K562 (cell line): ENCODE measurements at regions not wholly inside any gene's neighbourhood (a gene's known extent, or its start where the extent isn't known, plus 50 kb on each side); places are given as distances from the start of the nearest gene placed in this dataset.

ENCODE experiments used
- ATAC-seq: fragments of 200-7000 bp; cut with Tn5 transposase; 3 replicates; pipeline ENCODE4 v1.9.1; 2020; ENCODE audit warnings: moderate library complexity
- BruUV-seq: library from RNA; stranded (reverse); fragments of 400-500 nt; replicated peaks from 2 replicates; lab custom pipeline; 2021; lab: Mats Ljungman, UMichigan
- CTCF ChIA-PET: fragments of 300-600 bp; formaldehyde crosslinking; extraction: SDS; loops from one replicate; lab custom pipeline; 2021; ENCODE audit warnings: low intra/inter-chr PET ratio; lab: Yijun Ruan, JAX
- POLR2A ChIA-PET: fragments of 300-600, 350-650 bp; sonication (Branson Sonifier 250); formaldehyde crosslinking; extraction: SDS; loops from one replicate; lab custom pipeline; 2021; ENCODE audit warnings: antibody characterized with exemption, inconsistent platforms; lab: Yijun Ruan, JAX
- DNase-seq, 4 experiments: peaks; one replicate each; pipeline versions ENCODE4 v3.0.0 to v3.0.0-alpha.2; 2011 to 2018; ENCODE audit warnings: low spot score in 3 of 4, mixed read lengths in 3 of 4; ENCODE audit errors: extremely low read depth in 1 of 4
- FAIRE-seq: peaks from 2 replicates; lab custom pipeline; 2011; peaks lifted over from hg19 to GRCh38; lab: Jason Lieb, UNC
- H2AFZ ChIP-seq: 2 replicates; pipeline ENCODE4 v1.6.0; 2011; ENCODE audit warnings: low read depth, low read length, control low read depth, inconsistent platforms
- H3K27ac ChIP-seq: fragments of 200-600 bp; 3 replicates; pipeline ENCODE4 v1.8.0; 2011; ENCODE audit warnings: low read depth, mild to moderate bottlenecking, control low read depth, inconsistent platforms, low read length, moderate library complexity, mixed read lengths; ENCODE audit errors: extremely low read depth
- H3K27me3 ChIP-seq, 2 experiments: fragments of 300-600 bp in 1 of 2; 2 replicates in 1 of 2; 3 replicates in 1 of 2; pipeline versions ENCODE4 v1.6.0 to v1.8.0; 2011; ENCODE audit warnings: inconsistent platforms in 2 of 2, low read length in 2 of 2, mild to moderate bottlenecking in 1 of 2, mixed read lengths in 1 of 2, moderate library complexity in 1 of 2; ENCODE audit not compliant: control insufficient read depth in 2 of 2, insufficient read depth in 2 of 2
- H3K36me3 ChIP-seq: fragments of 300-600 bp; 3 replicates; pipeline ENCODE4 v1.8.0; 2011; ENCODE audit warnings: mild to moderate bottlenecking, low read length, inconsistent platforms; ENCODE audit not compliant: control insufficient read depth, insufficient read depth
- H3K4me1 ChIP-seq, 2 experiments: fragments of 200-600 bp in 1 of 2; replicated peaks in 1 of 2; 2 replicates in 1 of 2; 3 replicates in 1 of 2; pipeline versions ENCODE4 v1.5.1 to v1.8.0; 2011; ENCODE audit warnings: inconsistent platforms in 2 of 2, low read length in 2 of 2, mild to moderate bottlenecking in 1 of 2, mixed read lengths in 1 of 2, moderate library complexity in 1 of 2; ENCODE audit not compliant: control insufficient read depth in 2 of 2, insufficient read depth in 2 of 2
- H3K4me2 ChIP-seq: 2 replicates; pipeline ENCODE4 v1.6.1; 2011; ENCODE audit warnings: low read length, control low read depth, inconsistent platforms, mixed read lengths; ENCODE audit not compliant: insufficient read depth
- H3K4me3 ChIP-seq: fragments of 200-600 bp; sonication (generic), shearing (Covaris generic); 2 replicates; pipeline ENCODE4 v1.5.1; 2016; ENCODE audit warnings: control low read depth, inconsistent platforms
- H3K79me2 ChIP-seq: fragments of 200-600 bp; 3 replicates; pipeline ENCODE4 v1.8.0; 2011; ENCODE audit warnings: low read length, inconsistent platforms; ENCODE audit not compliant: control insufficient read depth, insufficient read depth
- H3K9ac ChIP-seq, 2 experiments: 2 replicates each; pipeline versions ENCODE4 v1.6.0 to v1.6.1; 2011; ENCODE audit warnings: low read depth in 2 of 2, low read length in 2 of 2, control low read depth in 1 of 2, inconsistent platforms in 1 of 2, mild to moderate bottlenecking in 1 of 2, mixed read lengths in 1 of 2; ENCODE audit not compliant: insufficient read depth in 1 of 2
- H3K9me1 ChIP-seq: one replicate; pipeline ENCODE4 v1.6.0; 2011; ENCODE audit warnings: inconsistent platforms, mild to moderate bottlenecking, low read length, moderate library complexity; ENCODE audit not compliant: control insufficient read depth, insufficient read depth
- H3K9me3 ChIP-seq: replicated peaks from 2 replicates; pipeline ENCODE4 v1.5.1; 2011; ENCODE audit warnings: low read depth, low read length, inconsistent platforms; ENCODE audit not compliant: control insufficient read depth, insufficient read depth
- H4K20me1 ChIP-seq: replicated peaks from 2 replicates; pipeline ENCODE4 v1.6.1; 2011; ENCODE audit warnings: low read length, inconsistent platforms, mixed read lengths; ENCODE audit not compliant: control insufficient read depth, insufficient read depth
- ARID3A ChIP-seq: IDR thresholded peaks from 2 replicates; pipeline ENCODE4 v1.6.1; 2012; ENCODE audit warnings: low read depth, low read length, improper control_type of control experiment, borderline replicate concordance
- ATF1 ChIP-seq, 2 experiments: fragments of 450-650 bp in 1 of 2; IDR thresholded peaks; 2 replicates each; pipeline ENCODE4 v1.6.1; 2016; ENCODE audit warnings: missing compliant biosample characterization in 1 of 2, missing genetic modification characterization in 1 of 2
- ELF2 ChIP-seq: fragments of 250-450 bp; sonication (Bioruptor Pico); IDR thresholded peaks from 2 replicates; pipeline ENCODE4 v1.5.0; 2021; ENCODE audit warnings: mild to moderate bottlenecking
- FOS ChIP-seq: IDR thresholded peaks from 3 replicates; pipeline ENCODE4 v1.6.1; 2011; ENCODE audit not compliant: insufficient read length; ENCODE audit errors: extremely low read depth
- FOXJ2 ChIP-seq: fragments of 200-800 bp; sonication (Bioruptor generic); IDR thresholded peaks from 2 replicates; pipeline ENCODE4 v1.6.1; 2016; ENCODE audit warnings: missing genetic modification characterization, missing compliant biosample characterization
- HDAC2 ChIP-seq: fragments of 450-650 bp; IDR thresholded peaks from 2 replicates; pipeline ENCODE4 v1.6.1; 2016; ENCODE audit warnings: mild to moderate bottlenecking
- MTF1 ChIP-seq: fragments of 250-450 bp; sonication (Bioruptor Pico); IDR thresholded peaks from 2 replicates; pipeline ENCODE4 v1.9.0; 2021; ENCODE audit warnings: moderate library complexity, mild to moderate bottlenecking, inconsistent platforms, borderline replicate concordance
- POU5F1 ChIP-seq: fragments of 150-350 bp; IDR thresholded peaks from 2 replicates; pipeline ENCODE4 v1.6.1; 2014; ENCODE audit warnings: borderline replicate concordance, low read length, low read depth, mild to moderate bottlenecking; ENCODE audit not compliant: partially characterized antibody
- PYGO2 ChIP-seq: fragments of 450-650 bp; IDR thresholded peaks from 2 replicates; pipeline ENCODE4 v1.6.1; 2016; ENCODE audit warnings: mild to moderate bottlenecking, missing genetic modification characterization, moderate library complexity, missing compliant biosample characterization
- TAF1 ChIP-seq: IDR thresholded peaks from 2 replicates; pipeline ENCODE4 v1.6.1; 2011; ENCODE audit warnings: mild to moderate bottlenecking, low read length, moderate library complexity; ENCODE audit not compliant: insufficient read depth, control insufficient read depth, severe bottlenecking; ENCODE audit errors: extremely low read depth
- TEAD1 ChIP-seq, 2 experiments: fragments of 450-650 bp in 1 of 2; sonication (generic) in 1 of 2; formaldehyde crosslinking; IDR thresholded peaks; 2 replicates each; pipeline versions ENCODE4 v1.4.0 to v1.8.0; 2020 to 2022; ENCODE audit warnings: mild to moderate bottlenecking in 2 of 2, missing genetic modification reagents in 1 of 2
- WHSC1 ChIP-seq: IDR thresholded peaks from one replicate; pipeline ENCODE4 v1.6.1; 2012; ENCODE audit warnings: low read length, control low read depth, inconsistent platforms
- ZBTB11 ChIP-seq, 3 experiments: fragments of 200-800 bp in 1 of 3; fragments of 250-450 bp in 1 of 3; fragments of 450-650 bp in 1 of 3; sonication (Bioruptor Pico) in 1 of 3; sonication (Bioruptor generic) in 1 of 3; formaldehyde crosslinking in 1 of 3; IDR thresholded peaks; 2 replicates each; pipeline versions ENCODE4 v1.6.1 to v1.8.0; 2016 to 2022; ENCODE audit warnings: mild to moderate bottlenecking in 2 of 3, missing genetic modification characterization in 2 of 3, missing compliant biosample characterization in 1 of 3, moderate library complexity in 1 of 3
- ZBTB8A ChIP-seq: fragments of 450-650 bp; IDR thresholded peaks from 2 replicates; pipeline ENCODE4 v1.6.1; 2018; ENCODE audit warnings: mild to moderate bottlenecking, moderate library complexity; ENCODE audit not compliant: partially characterized antibody
- ZNF143 ChIP-seq: sonication (generic); formaldehyde crosslinking; IDR thresholded peaks from 2 replicates; pipeline ENCODE4 v1.9.0; 2022; ENCODE audit warnings: mild to moderate bottlenecking, missing genetic modification reagents
- ZNF3 ChIP-seq: fragments of 250-450 bp; sonication (Bioruptor Pico); IDR thresholded peaks from 2 replicates; pipeline ENCODE4 v1.5.0; 2021; ENCODE audit warnings: mild to moderate bottlenecking, moderate library complexity
- WGBS: fragments of 100-300 bp; shearing (Covaris generic); methylation state at CpG from one replicate; pipeline ENCODE4 v1.1.6; 2016; ENCODE audit warnings: low coverage, mixed read lengths; ENCODE audit not compliant: insufficient coverage; ENCODE audit errors: missing lambda C conversion rate; 5-methylcytosine and 5-hydroxymethylcytosine counted together
- in situ Hi-C: fragments of 300-500 bp; cut with MboI; formaldehyde crosslinking; loops from 4 replicates; pipeline ENCODE4 v1.15.0; 2018; ENCODE audit warnings: inconsistent platforms, mixed read lengths
- intact Hi-C: fragments of 100-400 bp; cut with micrococcal nuclease; formaldehyde crosslinking; loops from 2 replicates; pipeline ENCODE4 v1.14.2; 2022

DNA sequence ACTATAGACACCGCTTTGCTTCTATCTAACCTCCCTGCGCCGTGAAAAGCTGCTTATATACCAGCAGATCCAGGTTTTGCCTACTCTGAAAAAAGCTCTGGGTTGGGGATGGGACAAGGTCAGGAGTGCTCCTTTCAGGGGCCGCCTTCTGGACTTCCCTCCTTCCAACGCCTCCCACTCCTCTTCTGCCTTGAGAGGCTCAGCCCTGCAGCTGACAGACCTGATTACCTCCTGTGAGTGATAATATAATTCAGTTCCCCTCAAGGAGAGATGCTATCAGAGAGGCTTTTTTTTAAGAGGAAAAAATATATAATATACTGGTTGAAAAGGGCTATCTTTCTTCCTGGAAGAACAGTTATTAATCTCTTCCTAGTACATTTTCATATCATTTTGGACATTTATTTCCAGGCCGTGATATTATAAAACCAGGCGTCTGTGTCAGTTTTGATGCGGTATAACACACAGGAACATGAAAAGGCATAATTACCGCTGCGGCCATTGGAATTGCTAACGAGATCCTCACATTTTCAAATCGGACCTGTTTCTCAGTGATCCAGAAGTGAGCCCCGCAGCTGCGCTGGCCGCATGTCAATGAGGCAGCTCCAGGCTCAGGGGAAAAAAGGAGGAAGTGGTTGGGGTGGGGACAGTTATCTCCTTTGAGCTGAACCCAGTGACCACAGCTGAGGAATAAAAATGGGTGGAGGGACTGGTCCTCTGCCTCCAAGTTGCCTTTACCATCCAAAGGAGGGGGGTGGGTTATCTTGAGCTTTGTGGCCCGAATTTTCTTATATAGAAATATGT, 457.1 kb downstream of the TYW1 start:
- Histone ChIP-seq H4K20me1 (no peaks in the 10 kb centered on the region), H3K9ac (peak overlapping the region; percentile 35 to 60; a peak in 2 of 4 replicates), H3K4me3 (no peak overlapping the region), H3K36me3 (no peaks in the 10 kb centered on the region), H2AFZ (peak overlapping the region; percentile 81), H3K9me3 (no peaks in the 10 kb centered on the region), H3K9me1 (no peaks in the 10 kb centered on the region), H3K79me2 (no peaks in the 10 kb centered on the region), H3K27me3 (peaks cover 7 to 33% of the 10 kb centered on the region in 2 experiments; a peak in 3 of 5 replicates), H3K4me1 (peaks cover 8 to 14% of the 10 kb centered on the region in 2 experiments; a peak in 4 of 5 replicates), H3K4me2 (peak overlapping the region; percentile 57), H3K27ac (peak overlapping the region; percentile 42; the same call in 2 of the 3 replicates)
- 10% methylated on average over 16 of the region's 16 CpGs for WGBS
- intact Hi-C loops (no loop called here), in situ Hi-C loops (no loop called here)
- DNase-seq (peak; percentile 55 to 83 (median 69)), ATAC-seq (peak; percentile 96), FAIRE-seq (peak; percentile 96)
- ChIA-PET POLR2A (interaction anchor here (0.7 kb wide), 1 partner anchor 14 kb away, joined by 3 read pairs; no protein-coding TSS in a partner anchor), CTCF (no interaction called here)
- BruUV-seq = no TSS peak
- no peak for TF ChIP-seq HDAC2
- no peak for TF ChIP-seq ELF2 (CRISPR knock-in tag)
- TF ChIP-seq FOXJ2 (tag) = no peak
- no peak for TF ChIP-seq ATF1 (CRISPR knock-in tag; IDR thresholded peaks at IDR 0.05)
- TF ChIP-seq ATF1 (tag; IDR thresholded peaks at IDR 0.05) = no peak
- no peak for TF ChIP-seq FOS
- TF ChIP-seq MTF1 = no peak
- no peak for TF ChIP-seq ZBTB8A
- no peak for TF ChIP-seq TEAD1 (CRISPR knock-in tag; IDR thresholded peaks at IDR 0.05)
- no peak for TF ChIP-seq ZBTB11 (CRISPR knock-in tag; IDR thresholded peaks at IDR 0.05)
- no peak for TF ChIP-seq ZNF3
- no peak for TF ChIP-seq ARID3A
- TF ChIP-seq PYGO2 (tag) = no peak
- no peak for TF ChIP-seq WHSC1
- TF ChIP-seq POU5F1 = no peak
- TF ChIP-seq TAF1 = no peak
- no peak for TF ChIP-seq ZNF143 (CRISPR knock-in tag)
